ENCODE measurements at regions not wholly inside any gene's neighbourhood (a gene's known extent, or its start where the extent isn't known, plus 50 kb on each side); places are given as distances from the start of the nearest gene placed in this dataset.

GRCh38 chr10:89924261-89924660 lies 222.9 kb downstream of the KIF20B start:
- no peaks in the 10 kb centered on the region for H3K9me3 ChIP-seq (ENCODE audit: insufficient read depth, low read depth, low read length)
- H3K4me2 ChIP-seq (ENCODE audit: low read length) = no peak overlapping the region
- H3K79me2 ChIP-seq (ENCODE audit: insufficient read depth, low read length) = no peaks in the 10 kb centered on the region
- peaks cover 9% of the 10 kb centered on the region for H3K27me3 Mint-ChIP-seq (ENCODE audit: low read depth, unreplicated experiment)
- H3K4me3 ChIP-seq (ENCODE audit: insufficient read depth, low read depth, low read length) = no peak overlapping the region
- H3K4me1 Mint-ChIP-seq (ENCODE audit: low read depth, unreplicated experiment) = peaks cover 6% of the 10 kb centered on the region
- no peaks in the 10 kb centered on the region for H3K36me3 ChIP-seq (ENCODE audit: insufficient read depth, low read length)
- no peak overlapping the region for H3K4me3 Mint-ChIP-seq (ENCODE audit: unreplicated experiment)
- TF ChIP-seq CTCF (IDR thresholded peaks at IDR 0.05; ENCODE audit: insufficient read depth, low read depth, low read length) = no peak
- TF ChIP-seq EZH2 (IDR thresholded peaks at IDR 0.05; ENCODE audit: insufficient read depth, low read length) = no peak
- H4K20me1 ChIP-seq (ENCODE audit: insufficient read depth, low read length) = no peaks in the 10 kb centered on the region
- FAIRE-seq (no peak), DNase-seq (ENCODE audit: low read depth) (no peak)
- H3K9ac ChIP-seq (ENCODE audit: low read length) = no peak overlapping the region
- H3K36me3 Mint-ChIP-seq (ENCODE audit: low read depth, unreplicated experiment) = no peaks in the 10 kb centered on the region
- no peaks in the 10 kb centered on the region for H3K9me3 Mint-ChIP-seq (ENCODE audit: unreplicated experiment)
- no peak overlapping the region for H3K27ac Mint-ChIP-seq (ENCODE audit: unreplicated experiment)
- peaks cover 6% of the 10 kb centered on the region for H3K4me1 ChIP-seq (ENCODE audit: insufficient read depth, low read length)
- H3K27ac ChIP-seq (ENCODE audit: low read depth, low read length) = no peak overlapping the region
- no peaks in the 10 kb centered on the region for H3K27me3 ChIP-seq (ENCODE audit: insufficient read depth, low read length)
- no peak overlapping the region for H2AFZ ChIP-seq (ENCODE audit: low read depth, low read length)

- peaks cover 3% of the 10 kb centered on the region for H3K4me1 Mint-ChIP-seq (ENCODE audit: low read depth, unreplicated experiment)
- no peak for TF ChIP-seq EZH2 (IDR thresholded peaks at IDR 0.05; ENCODE audit: insufficient read depth, low read length)
- TF ChIP-seq CTCF (IDR thresholded peaks at IDR 0.05; ENCODE audit: insufficient read depth, low read depth, low read length) = no peak
- H3K9ac ChIP-seq (ENCODE audit: low read length) = no peak overlapping the region
- no peak for FAIRE-seq
- no peaks in the 10 kb centered on the region for H3K9me3 ChIP-seq (ENCODE audit: insufficient read depth, low read depth, low read length)
- H3K27ac ChIP-seq (ENCODE audit: low read depth, low read length) = no peak overlapping the region
- H3K9me3 Mint-ChIP-seq (ENCODE audit: unreplicated experiment) = no peaks in the 10 kb centered on the region
- no peak overlapping the region for H2AFZ ChIP-seq (ENCODE audit: low read depth, low read length)
- H3K4me3 Mint-ChIP-seq (ENCODE audit: unreplicated experiment) = no peak overlapping the region
- no peaks in the 10 kb centered on the region for H3K36me3 Mint-ChIP-seq (ENCODE audit: low read depth, unreplicated experiment)
- peak; percentile 50 for DNase-seq (ENCODE audit: low read depth)
- no peak overlapping the region for H3K27ac Mint-ChIP-seq (ENCODE audit: unreplicated experiment)
- H4K20me1 ChIP-seq (ENCODE audit: insufficient read depth, low read length) = no peaks in the 10 kb centered on the region
- H3K36me3 ChIP-seq (ENCODE audit: insufficient read depth, low read length) = no peaks in the 10 kb centered on the region
- no peak overlapping the region for H3K4me2 ChIP-seq (ENCODE audit: low read length)
- no peaks in the 10 kb centered on the region for H3K4me1 ChIP-seq (ENCODE audit: insufficient read depth, low read length)
- H3K79me2 ChIP-seq (ENCODE audit: insufficient read depth, low read length) = no peaks in the 10 kb centered on the region
- H3K4me3 ChIP-seq (ENCODE audit: insufficient read depth, low read depth, low read length) = no peak overlapping the region
- peaks cover 3% of the 10 kb centered on the region for H3K27me3 Mint-ChIP-seq (ENCODE audit: low read depth, unreplicated experiment)
- H3K27me3 ChIP-seq (ENCODE audit: insufficient read depth, low read length) = no peaks in the 10 kb centered on the region
Measured at GRCh38 chr10:89926736-89927135, 225.3 kb downstream of the KIF20B start.

- no peak overlapping the region for H3K9ac ChIP-seq (ENCODE audit: low read length)
- DNase-seq (ENCODE audit: low read depth) (no peak), FAIRE-seq (no peak)
- no peak overlapping the region for H3K27ac Mint-ChIP-seq (ENCODE audit: unreplicated experiment)
- H2AFZ ChIP-seq (ENCODE audit: low read depth, low read length) = no peak overlapping the region
- peaks cover 3% of the 10 kb centered on the region for H3K27me3 Mint-ChIP-seq (ENCODE audit: low read depth, unreplicated experiment)
- no peaks in the 10 kb centered on the region for H3K9me3 Mint-ChIP-seq (ENCODE audit: unreplicated experiment)
- H3K9me3 ChIP-seq (ENCODE audit: insufficient read depth, low read depth, low read length) = no peaks in the 10 kb centered on the region
- no peaks in the 10 kb centered on the region for H3K36me3 ChIP-seq (ENCODE audit: insufficient read depth, low read length)
- no peaks in the 10 kb centered on the region for H3K79me2 ChIP-seq (ENCODE audit: insufficient read depth, low read length)
- no peak overlapping the region for H3K27ac ChIP-seq (ENCODE audit: low read depth, low read length)
- H3K36me3 Mint-ChIP-seq (ENCODE audit: low read depth, unreplicated experiment) = no peaks in the 10 kb centered on the region
- H3K4me3 ChIP-seq (ENCODE audit: insufficient read depth, low read depth, low read length) = no peak overlapping the region
- H3K27me3 ChIP-seq (ENCODE audit: insufficient read depth, low read length) = no peaks in the 10 kb centered on the region
- no peaks in the 10 kb centered on the region for H3K4me1 Mint-ChIP-seq (ENCODE audit: low read depth, unreplicated experiment)
- H3K4me2 ChIP-seq (ENCODE audit: low read length) = no peak overlapping the region
- no peaks in the 10 kb centered on the region for H4K20me1 ChIP-seq (ENCODE audit: insufficient read depth, low read length)
- TF ChIP-seq CTCF (IDR thresholded peaks at IDR 0.05; ENCODE audit: insufficient read depth, low read depth, low read length) = no peak
- no peak for TF ChIP-seq EZH2 (IDR thresholded peaks at IDR 0.05; ENCODE audit: insufficient read depth, low read length)
- H3K4me3 Mint-ChIP-seq (ENCODE audit: unreplicated experiment) = no peak overlapping the region
- no peaks in the 10 kb centered on the region for H3K4me1 ChIP-seq (ENCODE audit: insufficient read depth, low read length)
Measured at GRCh38 chr10:89929282-89930026, 228.1 kb downstream of the KIF20B start.
